HEK293 (cell line): ENCODE measurements at regions not wholly inside any gene's neighbourhood (a gene's known extent, or its start where the extent isn't known, plus 50 kb on each side); places are given as distances from the start of the nearest gene placed in this dataset.

ENCODE experiments used
- CTCF ChIA-PET: fragments of 350-600 bp; formaldehyde crosslinking; extraction: SDS; loops from one replicate; lab custom pipeline; 2021; ENCODE audit warnings: antibody characterized with exemption; lab: Yijun Ruan, JAX
- POLR2A ChIA-PET: fragments of 300-600 bp; formaldehyde crosslinking; extraction: SDS; loops from one replicate; lab custom pipeline; 2020; ENCODE audit warnings: antibody characterized with exemption, inconsistent platforms; lab: Yijun Ruan, JAX
- H3K27ac ChIP-seq: fragments of 200-500 bp; sonication (Bioruptor generic); 2 replicates; pipeline ENCODE4 v1.5.1; 2014; ENCODE audit warnings: low read depth, low read length, control low read depth, inconsistent platforms; ENCODE audit errors: extremely low read depth
- H3K36me3 ChIP-seq, 2 experiments: fragments of 200-500 bp in 1 of 2; sonication (Bioruptor generic) in 1 of 2; 1 replicate in 1 of 2; 2 replicates in 1 of 2; pipeline ENCODE4 v1.5.1; 2014 to 2017; ENCODE audit warnings: inconsistent platforms in 2 of 2, low read length in 2 of 2; ENCODE audit not compliant: control insufficient read depth in 2 of 2, insufficient read depth in 1 of 2
- H3K4me1 ChIP-seq: fragments of 200-500 bp; sonication (Bioruptor generic); 2 replicates; pipeline ENCODE4 v1.5.1; 2014; ENCODE audit warnings: mild to moderate bottlenecking, low read length, inconsistent platforms; ENCODE audit not compliant: control insufficient read depth, insufficient read depth
- H3K4me3 ChIP-seq: 2 replicates; pipeline ENCODE4 v1.5.1; 2011; ENCODE audit warnings: low read depth, mild to moderate bottlenecking, control low read depth, low read length, moderate library complexity
- H3K9me3 ChIP-seq: fragments of 200-500 bp; sonication (Bioruptor generic); 2 replicates; pipeline ENCODE4 v1.5.1; 2014; ENCODE audit warnings: low read depth, low read length, inconsistent platforms; ENCODE audit not compliant: control insufficient read depth, insufficient read depth
- ATF2 ChIP-seq: fragments of 450-650 bp; formaldehyde crosslinking; IDR thresholded peaks from 2 replicates; pipeline ENCODE4 v1.5.1; 2016; ENCODE audit warnings: missing biosample characterization, missing genetic modification characterization, low read depth
- BCL11B ChIP-seq: fragments of 450-650 bp; formaldehyde crosslinking; IDR thresholded peaks from 2 replicates; pipeline ENCODE4 v1.5.1; 2016; ENCODE audit warnings: low read depth, missing biosample characterization, missing genetic modification characterization
- CTCF ChIP-seq: fragments of 450-650 bp; formaldehyde crosslinking; IDR thresholded peaks from 2 replicates; pipeline ENCODE4 v1.5.1; 2016; ENCODE audit warnings: missing biosample characterization, missing genetic modification characterization
- INSM2 ChIP-seq: fragments of 450-650 bp; formaldehyde crosslinking; IDR thresholded peaks from 2 replicates; pipeline ENCODE4 v1.5.1; 2016; ENCODE audit warnings: missing biosample characterization, missing genetic modification characterization
- KLF10 ChIP-seq: fragments of 450-650 bp; IDR thresholded peaks from 2 replicates; pipeline ENCODE4 v1.5.1; 2018; ENCODE audit warnings: missing biosample characterization, mild to moderate bottlenecking, missing genetic modification characterization
- PATZ1 ChIP-seq: fragments of 450-650 bp; formaldehyde crosslinking; IDR thresholded peaks from 2 replicates; pipeline ENCODE4 v1.5.1; 2016; ENCODE audit warnings: missing biosample characterization, missing genetic modification characterization
- RBAK ChIP-seq: fragments of 450-650 bp; formaldehyde crosslinking; IDR thresholded peaks from 2 replicates; pipeline ENCODE4 v1.5.1; 2016; ENCODE audit warnings: missing biosample characterization, missing genetic modification characterization
- ZFP3 ChIP-seq: fragments of 450-650 bp; formaldehyde crosslinking; IDR thresholded peaks from 2 replicates; pipeline ENCODE4 v1.5.1; 2016; ENCODE audit warnings: low read depth, missing biosample characterization, missing genetic modification characterization
- ZFP41 ChIP-seq: fragments of 450-650 bp; formaldehyde crosslinking; IDR thresholded peaks from 2 replicates; pipeline ENCODE4 v1.5.1; 2016; ENCODE audit warnings: missing biosample characterization, missing genetic modification characterization, borderline replicate concordance
- ZIC2 ChIP-seq: fragments of 450-650 bp; formaldehyde crosslinking; IDR thresholded peaks from 2 replicates; pipeline ENCODE4 v1.5.1; 2016; ENCODE audit warnings: missing biosample characterization, missing genetic modification characterization
- ZNF10 ChIP-seq: fragments of 450-650 bp; formaldehyde crosslinking; IDR thresholded peaks from 2 replicates; pipeline ENCODE4 v1.5.1; 2017; ENCODE audit warnings: missing biosample characterization, missing genetic modification characterization
- ZNF148 ChIP-seq: fragments of 450-650 bp; formaldehyde crosslinking; IDR thresholded peaks from 2 replicates; pipeline ENCODE4 v1.5.0; 2017; ENCODE audit warnings: missing biosample characterization, missing genetic modification characterization, borderline replicate concordance
- ZNF37A ChIP-seq: fragments of 450-650 bp; IDR thresholded peaks from 2 replicates; pipeline ENCODE4 v1.5.1; 2018; ENCODE audit warnings: missing biosample characterization, missing genetic modification characterization
- ZNF416 ChIP-seq: fragments of 450-650 bp; formaldehyde crosslinking; IDR thresholded peaks from 2 replicates; pipeline ENCODE4 v1.5.1; 2016; ENCODE audit warnings: missing biosample characterization, missing genetic modification characterization
- ZNF510 ChIP-seq: fragments of 450-650 bp; formaldehyde crosslinking; IDR thresholded peaks from 2 replicates; pipeline ENCODE4 v1.5.1; 2018; ENCODE audit warnings: mild to moderate bottlenecking, missing genetic modification characterization, missing biosample characterization; ENCODE audit not compliant: insufficient replicate concordance
- ZNF544 ChIP-seq: fragments of 450-650 bp; formaldehyde crosslinking; IDR thresholded peaks from 2 replicates; pipeline ENCODE4 v1.5.0; 2017; ENCODE audit warnings: missing biosample characterization, missing genetic modification characterization
- ZNF580 ChIP-seq: fragments of 450-650 bp; formaldehyde crosslinking; IDR thresholded peaks from 2 replicates; pipeline ENCODE4 v1.5.1; 2016; ENCODE audit warnings: missing biosample characterization, missing genetic modification characterization
- ZNF768 ChIP-seq: fragments of 450-650 bp; formaldehyde crosslinking; IDR thresholded peaks from 2 replicates; pipeline ENCODE4 v1.5.1; 2018; ENCODE audit warnings: missing biosample characterization, mild to moderate bottlenecking, missing genetic modification characterization
- TF ChIP-seq, protein P1 (sequence below): fragments of 450-650 bp; formaldehyde crosslinking; IDR thresholded peaks from 2 replicates; pipeline ENCODE4 v1.5.1; 2017; ENCODE audit warnings: missing biosample characterization, missing genetic modification characterization

DNA sequence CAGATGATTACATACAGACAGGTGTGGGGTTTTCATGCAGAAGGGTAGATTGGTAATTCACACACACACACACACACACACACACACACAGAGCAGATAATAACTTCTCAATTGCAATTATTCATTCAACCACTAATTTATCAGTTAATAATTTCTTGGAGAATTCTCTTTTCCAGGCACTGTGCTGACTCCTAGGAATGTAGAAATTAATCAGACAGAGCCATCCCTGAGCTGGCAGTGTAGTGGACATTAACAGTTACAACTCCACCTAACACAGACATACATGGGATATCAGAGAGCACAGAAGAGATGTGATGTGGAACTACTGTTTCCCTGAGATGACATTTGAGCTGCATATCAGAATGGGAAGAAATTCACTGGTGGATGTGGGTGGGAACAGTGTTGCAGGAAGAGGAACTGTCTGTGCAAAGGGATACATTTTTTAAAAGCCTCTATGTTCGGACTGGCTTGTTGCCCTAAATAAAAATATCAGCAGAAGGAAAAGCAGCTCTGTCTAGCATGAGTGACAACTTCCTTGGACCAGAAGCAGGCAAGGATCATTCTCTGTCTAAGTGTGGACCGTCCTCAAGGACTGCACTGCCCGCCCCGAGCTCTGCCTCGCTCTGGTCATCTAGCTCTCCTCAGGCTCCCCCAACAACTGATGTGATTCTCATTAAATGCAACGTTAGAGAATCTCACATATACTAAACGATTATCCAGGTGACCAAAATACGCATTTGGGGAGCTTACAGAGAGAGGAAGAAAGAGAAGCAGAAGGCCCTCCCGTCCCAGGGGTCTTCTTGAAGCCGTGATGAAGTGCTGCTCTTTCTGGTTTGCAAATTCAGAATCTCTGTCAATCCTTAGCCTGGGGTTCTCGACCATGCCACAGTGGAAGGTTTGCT, 173.4 kb upstream of the TRIB2 start:
- CTCF ChIA-PET, result interaction anchor here (0.6 kb wide), 2 partner anchors 710 to 726 kb away, joined by 3 read pairs; no protein-coding TSS in a partner anchor

More for the DNA sequence above, 173.4 kb upstream of the TRIB2 start:
- no peaks in the 10 kb centered on the region for H3K4me1 ChIP-seq
- no peaks in the 10 kb centered on the region for H3K36me3 ChIP-seq
- no peak overlapping the region for H3K4me3 ChIP-seq
- POLR2A ChIA-PET, result no interaction called here
- TF ChIP-seq PATZ1 (tag by site-specific recombination) (no peak), RBAK (tag by site-specific recombination) (no peak), ZNF416 (tag by site-specific recombination) (no peak), ZNF148 (tag by site-specific recombination) (no peak), ATF2 (tag by site-specific recombination) (no peak), ZNF10 (tag by site-specific recombination) (no peak), CTCF (tag by site-specific recombination) (no peak), BCL11B (no peak), ZNF544 (tag by site-specific recombination) (no peak), ZFP3 (tag by site-specific recombination) (no peak), ZNF37A (tag by site-specific recombination) (no peak), ZNF580 (tag by site-specific recombination) (no peak), ZNF510 (tag by site-specific recombination) (no peak), ZFP41 (tag by site-specific recombination) (no peak), ZNF768 (tag by site-specific recombination) (no peak), INSM2 (tag by site-specific recombination) (no peak), ZIC2 (tag by site-specific recombination) (no peak), KLF10 (no peak)
- TF ChIP-seq, protein P1, sequence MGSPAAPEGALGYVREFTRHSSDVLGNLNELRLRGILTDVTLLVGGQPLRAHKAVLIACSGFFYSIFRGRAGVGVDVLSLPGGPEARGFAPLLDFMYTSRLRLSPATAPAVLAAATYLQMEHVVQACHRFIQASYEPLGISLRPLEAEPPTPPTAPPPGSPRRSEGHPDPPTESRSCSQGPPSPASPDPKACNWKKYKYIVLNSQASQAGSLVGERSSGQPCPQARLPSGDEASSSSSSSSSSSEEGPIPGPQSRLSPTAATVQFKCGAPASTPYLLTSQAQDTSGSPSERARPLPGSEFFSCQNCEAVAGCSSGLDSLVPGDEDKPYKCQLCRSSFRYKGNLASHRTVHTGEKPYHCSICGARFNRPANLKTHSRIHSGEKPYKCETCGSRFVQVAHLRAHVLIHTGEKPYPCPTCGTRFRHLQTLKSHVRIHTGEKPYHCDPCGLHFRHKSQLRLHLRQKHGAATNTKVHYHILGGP (tag by site-specific recombination), result no peak
- H3K9me3 ChIP-seq, result no peaks in the 10 kb centered on the region
- no peak overlapping the region for H3K27ac ChIP-seq
